ENCODE measurements at regions not wholly inside any gene's neighbourhood (a gene's known extent, or its start where the extent isn't known, plus 50 kb on each side); places are given as distances from the start of the nearest gene placed in this dataset.

DNA sequence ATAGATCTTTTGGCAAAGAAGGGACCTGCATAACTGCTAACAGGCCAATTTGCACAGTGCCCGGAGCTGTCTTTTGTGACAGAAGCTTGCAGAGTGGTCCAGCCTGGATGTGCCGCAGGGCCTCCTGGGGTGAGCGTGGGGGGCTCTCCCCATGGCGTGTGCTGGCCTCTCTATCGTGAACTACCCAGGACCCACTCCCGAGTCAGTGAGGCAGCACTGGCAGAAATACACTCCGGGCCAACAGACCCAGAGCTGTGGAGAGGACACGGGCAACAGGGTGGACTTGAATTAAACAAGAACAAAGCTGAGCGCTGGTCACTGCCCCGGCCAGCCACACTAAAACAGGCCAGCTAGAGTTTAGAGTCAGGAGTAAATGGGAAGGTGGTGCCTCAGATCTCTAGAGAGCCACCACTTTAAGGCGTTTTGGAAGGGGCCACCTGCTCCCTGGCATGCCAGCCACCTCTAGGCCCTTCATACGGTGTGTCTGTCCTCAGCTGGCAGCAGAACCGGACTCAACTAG lies 152.1 kb downstream of the KLF13 start:
- ATAC-seq (no peak), DNase-seq (ENCODE audit: low spot score in 2 of 2) (no peak)
- Mint-ChIP-seq H3K27ac (no peak overlapping the region), H3K36me3 (peaks cover 16 to 75% of the 10 kb centered on the region in 2 donors), H3K9me3 (peaks cover 6 to 13% of the 10 kb centered on the region in 2 donors)

GRCh38 chr15:31480356-31481025 lies 153.9 kb downstream of the KLF13 start:
- no peak for ATAC-seq
- H3K36me3 Mint-ChIP-seq = peaks cover 15 to 69% of the 10 kb centered on the region in 2 donors
- no peak overlapping the region for H3K27ac Mint-ChIP-seq

DNA sequence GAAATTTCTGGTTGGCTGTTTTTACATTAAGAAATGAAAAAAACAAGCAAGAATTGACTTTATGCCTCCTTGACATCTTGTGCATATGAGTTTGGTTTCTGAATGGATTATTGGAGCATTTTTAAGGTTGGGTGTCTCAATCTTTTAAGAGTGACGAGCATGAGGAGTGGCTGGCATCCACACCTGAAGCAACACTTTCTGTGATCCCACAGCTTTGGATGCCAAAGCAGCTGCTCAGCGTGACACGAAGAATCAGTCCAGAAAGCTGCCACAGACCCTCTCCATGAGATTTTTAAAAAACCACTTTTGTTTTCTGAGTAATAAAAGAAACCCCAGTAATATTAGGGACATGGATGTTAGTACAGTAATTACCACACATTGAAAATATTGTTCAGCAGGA lies 154.5 kb downstream of the KLF13 start:
- peaks cover 0 to 7% of the 10 kb centered on the region in 2 donors for H3K9me3 Mint-ChIP-seq
- no peak for DNase-seq (ENCODE audit: low spot score in 2 of 2)
- no peak for ATAC-seq
- H3K36me3 Mint-ChIP-seq = peaks cover 15 to 63% of the 10 kb centered on the region in 2 donors
- no peak overlapping the region for H3K27ac Mint-ChIP-seq

More at GRCh38 chr15:31480356-31481025, 153.9 kb downstream of the KLF13 start:
- no peak for DNase-seq (ENCODE audit: low spot score in 2 of 2)
- H3K9me3 Mint-ChIP-seq = peaks cover 0 to 7% of the 10 kb centered on the region in 2 donors

GRCh38 chr15:31482122-31482922 lies 155.7 kb downstream of the KLF13 start:
- Mint-ChIP-seq H3K36me3 (peaks cover 15 to 56% of the 10 kb centered on the region in 2 donors), H3K27ac (peak overlapping the region; percentile 84 to 97), H3K9me3 (peaks cover 0 to 7% of the 10 kb centered on the region in 2 donors)
- ATAC-seq (no peak), DNase-seq (ENCODE audit: low spot score in 2 of 2) (no peak)

DNA sequence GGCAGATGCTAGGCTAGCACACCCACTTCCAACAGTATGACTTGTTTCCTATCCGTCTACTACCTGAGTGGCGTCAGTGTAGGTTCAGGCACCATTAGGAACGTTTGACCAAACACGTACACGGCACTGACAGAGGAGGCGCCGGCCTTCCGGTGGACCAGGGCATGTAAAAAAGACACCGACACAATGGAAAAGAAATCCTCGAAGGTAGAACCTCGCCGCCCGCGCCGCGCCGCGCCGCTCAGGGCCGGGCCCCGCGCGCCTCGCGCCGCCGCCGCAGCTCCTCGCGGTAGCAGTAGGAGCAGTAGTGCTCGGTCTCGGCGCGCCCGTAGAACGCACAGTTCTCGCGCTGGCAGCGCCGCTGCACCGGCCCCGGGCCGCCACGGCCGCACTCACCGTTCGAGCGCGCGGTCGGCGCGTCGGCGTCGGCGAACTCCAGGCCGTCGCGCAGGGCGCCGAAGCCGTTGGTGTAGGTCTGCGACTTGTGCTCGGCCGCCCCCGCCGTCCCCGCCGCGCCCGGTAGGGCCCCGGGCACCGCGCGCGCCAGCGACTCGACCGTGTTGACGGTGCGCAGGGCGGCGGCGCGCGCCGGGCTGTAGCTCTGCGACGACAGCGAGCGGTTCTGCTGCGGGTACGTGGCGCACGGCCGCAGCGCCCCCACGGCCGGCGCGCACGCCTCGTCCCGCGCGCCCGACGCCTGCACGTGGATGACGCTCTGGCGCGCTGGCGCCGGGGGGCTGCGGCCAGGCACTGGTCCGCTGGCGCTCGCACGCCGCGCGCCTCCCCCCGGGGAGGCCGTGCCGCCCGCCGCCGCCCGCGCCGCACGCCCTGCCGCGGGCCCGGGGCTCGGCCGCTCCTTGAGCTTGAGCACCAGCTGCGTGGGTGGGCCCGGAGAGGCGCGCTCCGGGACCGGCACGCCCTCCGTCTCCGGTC lies 156.7 kb downstream of the KLF13 start:
- H3K9me3 Mint-ChIP-seq = no peaks in the 10 kb centered on the region
- H3K36me3 Mint-ChIP-seq = peaks cover 15 to 47% of the 10 kb centered on the region in 2 donors
- ATAC-seq (peak; percentile 75), DNase-seq (ENCODE audit: low spot score in 2 of 2) (peak in 1 of 2 donors; percentile 53)
- peak overlapping the region; percentile 84 to 97 for H3K27ac Mint-ChIP-seq

- Mint-ChIP-seq H3K36me3 (peaks cover 15 to 39% of the 10 kb centered on the region in 2 donors), H3K9me3 (no peaks in the 10 kb centered on the region), H3K27ac (no peak overlapping the region)
- ATAC-seq = peak in 1 of 2 donors; percentile 5
- DNase-seq (ENCODE audit: low spot score in 2 of 2) = no peak
Measured at GRCh38 chr15:31483986-31484951, 157.6 kb downstream of the KLF13 start.

- DNase-seq (ENCODE audit: low spot score in 2 of 2) = no peak
- no peak for ATAC-seq
- peak overlapping the region in 1 of 2 donors; percentile 25 for H3K27ac Mint-ChIP-seq
- H3K36me3 Mint-ChIP-seq = peaks cover 15 to 37% of the 10 kb centered on the region in 2 donors
- H3K9me3 Mint-ChIP-seq = no peaks in the 10 kb centered on the region
Measured at GRCh38 chr15:31484986-31485385, 158.4 kb downstream of the KLF13 start.

GRCh38 chr15:31485431-31485830 lies 158.8 kb downstream of the KLF13 start:
- DNase-seq (ENCODE audit: low spot score in 2 of 2) (no peak), ATAC-seq (no peak)
- peaks cover 15 to 36% of the 10 kb centered on the region in 2 donors for H3K36me3 Mint-ChIP-seq
- H3K9me3 Mint-ChIP-seq = no peaks in the 10 kb centered on the region
- no peak overlapping the region for H3K27ac Mint-ChIP-seq

DNA sequence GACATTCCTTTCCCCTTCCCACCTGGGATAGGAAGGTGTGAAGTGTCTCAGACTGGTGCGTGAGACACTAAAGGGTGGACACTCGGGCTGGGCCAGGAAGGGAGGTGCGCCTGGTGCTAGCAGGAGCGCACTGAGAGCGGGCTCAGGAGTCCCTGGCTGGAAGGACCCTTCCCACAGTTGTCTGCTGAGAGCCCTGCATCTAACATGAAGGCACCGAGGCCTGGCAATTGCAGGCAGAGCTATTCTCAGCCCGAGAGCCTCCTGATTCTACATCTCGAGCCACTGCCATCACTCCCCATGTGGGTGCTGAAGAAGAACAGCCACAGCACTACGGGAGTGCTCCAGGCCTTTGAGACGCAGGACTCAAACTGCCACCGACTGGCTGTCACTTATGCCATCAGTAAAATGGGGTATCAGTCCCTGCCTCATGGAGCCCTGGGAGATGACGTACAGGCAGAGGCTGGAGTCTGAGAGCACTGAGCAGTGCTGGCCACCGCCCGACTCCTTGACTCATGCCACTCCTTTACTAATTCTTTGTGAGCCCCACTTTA lies 159.4 kb downstream of the KLF13 start:
- ATAC-seq (no peak), DNase-seq (ENCODE audit: low spot score in 2 of 2) (no peak)
- no peak overlapping the region for H3K27ac Mint-ChIP-seq
- H3K36me3 Mint-ChIP-seq = peaks cover 19 to 35% of the 10 kb centered on the region in 2 donors
- peaks cover 3% of the 10 kb centered on the region in 2 donors for H3K9me3 Mint-ChIP-seq

GRCh38 chr15:31486506-31486905 lies 159.9 kb downstream of the KLF13 start:
- DNase-seq (ENCODE audit: low spot score in 2 of 2) (no peak), ATAC-seq (no peak)
- H3K36me3 Mint-ChIP-seq = peaks cover 24 to 37% of the 10 kb centered on the region in 2 donors
- no peak overlapping the region for H3K27ac Mint-ChIP-seq
- H3K9me3 Mint-ChIP-seq = peaks cover 8 to 9% of the 10 kb centered on the region in 2 donors

DNA sequence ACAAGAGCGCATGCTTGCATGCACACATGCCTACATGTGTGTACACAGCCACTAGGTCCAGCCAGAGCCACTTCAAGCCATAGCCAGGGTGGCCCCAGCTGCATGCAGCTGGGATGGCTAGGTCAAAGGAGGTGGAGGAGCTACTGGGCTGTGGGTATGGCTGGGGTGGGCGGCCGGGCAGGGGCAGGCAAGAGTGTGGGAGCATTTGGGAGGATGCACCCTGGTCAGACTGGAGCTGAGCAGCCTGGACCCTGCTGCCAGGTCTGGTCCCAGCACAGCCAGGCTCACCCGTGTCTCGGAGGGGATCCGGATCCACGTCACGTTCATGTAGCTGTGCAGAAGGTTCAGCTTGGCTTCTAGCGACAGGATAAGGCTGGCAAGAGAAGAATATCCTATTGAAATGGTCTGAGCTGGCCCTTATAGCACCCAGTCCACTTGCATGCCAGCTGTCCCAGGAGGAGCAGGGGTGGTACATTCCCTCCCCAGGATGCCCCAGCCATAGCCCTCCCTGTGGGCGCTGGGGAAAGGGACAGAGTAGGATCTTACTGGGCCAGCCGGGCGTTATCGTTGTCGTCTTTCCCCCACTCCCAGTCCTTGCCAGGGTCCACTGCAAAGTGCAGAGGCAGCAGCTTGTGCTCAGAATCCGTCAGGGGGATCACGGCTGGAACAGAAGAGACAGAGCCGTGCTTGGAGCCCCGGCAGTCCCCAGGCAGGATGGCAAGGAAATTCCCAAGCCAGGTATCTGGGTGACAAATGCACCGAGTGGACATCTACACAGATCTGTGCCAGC lies 160.5 kb downstream of the KLF13 start:
- Mint-ChIP-seq H3K9me3 (peaks cover 12 to 13% of the 10 kb centered on the region in 2 donors), H3K27ac (no peak overlapping the region), H3K36me3 (peaks cover 24 to 37% of the 10 kb centered on the region in 2 donors)
- DNase-seq (ENCODE audit: low spot score in 2 of 2) = no peak
- no peak for ATAC-seq

GRCh38 chr15:31487811-31488436 lies 161.3 kb downstream of the KLF13 start:
- Mint-ChIP-seq H3K36me3 (peaks cover 21 to 28% of the 10 kb centered on the region in 2 donors), H3K9me3 (peaks cover 12 to 13% of the 10 kb centered on the region in 2 donors), H3K27ac (peak overlapping the region in 1 of 2 donors; percentile 63)
- DNase-seq (ENCODE audit: low spot score in 2 of 2) (no peak), ATAC-seq (peak; percentile 34 to 73)

GRCh38 chr15:31488437-31489204 lies 162.0 kb downstream of the KLF13 start:
- peaks cover 12 to 13% of the 10 kb centered on the region in 2 donors for H3K9me3 Mint-ChIP-seq

More at GRCh38 chr15:31488437-31489204, 162.0 kb downstream of the KLF13 start:
- ATAC-seq (peak; percentile 42 to 54), DNase-seq (ENCODE audit: low spot score in 2 of 2) (peak in 1 of 2 donors; percentile 30)
- peak overlapping the region in 1 of 2 donors; percentile 63 for H3K27ac Mint-ChIP-seq
- H3K36me3 Mint-ChIP-seq = peaks cover 20 to 26% of the 10 kb centered on the region in 2 donors

Data from activated naive CD4-positive, alpha-beta T cell treated with anti-CD3 and anti-CD28 coated beads, Interleukin-2, amount 50 U/mL, for 72 hours (primary cell).